ENCODE measurements at regions not wholly inside any gene's neighbourhood (a gene's known extent, or its start where the extent isn't known, plus 50 kb on each side); places are given as distances from the start of the nearest gene placed in this dataset.
"Not testable (repeated sequence)": the region's sequence is repeated elsewhere in the genome, so short reads cannot be mapped to it uniquely, and the experiment has no call there.

DNA sequence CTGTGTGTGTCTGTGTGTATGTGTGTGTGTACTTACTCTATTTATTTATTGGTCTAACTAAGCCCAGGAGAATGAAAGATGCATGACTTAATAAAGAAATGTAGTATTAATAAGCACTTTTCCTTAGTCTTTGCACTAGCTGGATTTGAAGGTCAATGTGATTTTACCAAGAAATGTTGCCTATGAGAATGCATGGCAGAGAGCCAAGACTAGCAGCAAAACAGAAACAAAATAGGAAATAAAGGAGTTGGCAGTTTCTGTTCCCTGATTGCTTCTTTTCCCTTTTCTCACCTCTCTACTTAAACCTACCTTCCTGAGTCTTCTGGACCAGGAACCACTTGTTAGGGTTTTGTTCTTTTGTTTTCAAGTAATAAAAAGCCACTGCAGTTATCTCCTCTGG lies 286.1 kb downstream of the KCTD12 start:
- DNase-seq = no peak

DNA sequence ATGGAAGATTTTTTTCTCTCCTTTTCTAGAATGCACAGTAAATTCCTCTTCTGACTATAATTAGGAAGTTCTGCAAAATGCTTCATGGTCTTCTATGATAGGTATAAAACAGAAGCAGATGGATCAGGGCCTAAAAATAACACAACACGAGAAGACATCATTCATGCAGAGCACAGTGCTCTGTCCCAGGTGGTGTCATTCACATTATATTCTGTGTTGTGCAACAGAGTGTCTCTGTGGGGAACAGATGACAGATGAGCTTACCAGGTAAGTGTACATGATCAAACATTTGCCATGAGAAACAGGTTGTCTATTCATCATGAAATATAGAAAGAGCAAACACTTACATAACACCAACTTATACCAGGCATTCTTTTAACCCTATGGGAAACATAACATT lies 288.3 kb downstream of the KCTD12 start:
- no peak for DNase-seq

DNA sequence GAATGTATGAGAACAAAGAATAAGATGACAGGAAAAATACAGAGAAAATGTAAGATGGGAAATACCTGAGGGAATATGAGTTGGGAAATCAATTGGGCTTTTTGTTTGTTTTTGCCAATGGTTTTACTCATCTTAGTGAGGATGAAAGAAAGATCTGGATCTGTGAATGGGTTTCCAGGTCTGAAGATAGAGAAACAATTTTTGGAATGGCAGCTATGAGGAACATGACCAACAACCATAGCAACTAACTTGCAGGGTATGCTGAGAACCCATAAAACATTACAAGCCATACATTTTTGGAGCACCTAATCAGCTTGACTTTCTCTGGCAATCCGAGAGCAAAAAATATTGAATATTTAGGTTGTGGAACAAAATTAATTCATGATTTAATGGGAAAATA lies 290.0 kb downstream of the KCTD12 start:
- no peak for DNase-seq

DNA sequence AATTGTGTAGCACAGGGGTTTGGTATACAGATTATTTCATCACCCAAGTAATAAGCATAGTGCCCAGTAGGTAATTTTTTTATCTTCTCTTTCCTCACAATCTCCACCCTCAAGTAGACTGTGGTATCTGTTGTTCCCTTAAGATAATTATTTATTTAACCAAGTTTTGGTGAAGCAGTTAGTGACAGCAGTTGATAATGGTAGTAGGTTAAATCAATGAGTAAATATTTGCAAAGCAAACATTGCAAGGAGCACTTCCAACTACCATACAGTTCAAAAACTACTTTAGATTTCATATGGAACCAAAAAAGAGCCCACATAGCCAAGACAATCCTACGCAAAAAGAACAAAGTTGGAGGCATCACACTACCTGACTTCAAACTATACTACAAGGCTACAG lies 291.8 kb downstream of the KCTD12 start:
- DNase-seq = no peak

DNA sequence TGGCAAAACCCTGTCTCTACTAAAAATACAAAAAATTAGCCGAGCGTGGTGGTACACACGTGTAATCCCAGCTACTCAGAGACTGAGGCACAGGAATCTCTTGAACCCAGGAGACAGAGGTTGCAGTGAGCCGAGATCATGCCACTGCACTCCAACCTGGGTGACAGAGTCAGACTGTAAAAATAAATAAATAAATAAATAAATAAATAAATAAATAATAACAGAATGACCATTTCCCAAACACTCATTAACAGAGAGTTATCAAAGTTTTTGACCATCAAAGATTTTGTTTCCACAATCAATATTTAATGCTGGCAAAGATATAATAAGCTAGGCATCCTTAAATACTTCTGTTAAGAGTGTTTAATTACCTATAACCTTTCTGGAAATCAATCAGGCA lies 299.4 kb downstream of the KCTD12 start:
- DNase-seq = no peak

DNA sequence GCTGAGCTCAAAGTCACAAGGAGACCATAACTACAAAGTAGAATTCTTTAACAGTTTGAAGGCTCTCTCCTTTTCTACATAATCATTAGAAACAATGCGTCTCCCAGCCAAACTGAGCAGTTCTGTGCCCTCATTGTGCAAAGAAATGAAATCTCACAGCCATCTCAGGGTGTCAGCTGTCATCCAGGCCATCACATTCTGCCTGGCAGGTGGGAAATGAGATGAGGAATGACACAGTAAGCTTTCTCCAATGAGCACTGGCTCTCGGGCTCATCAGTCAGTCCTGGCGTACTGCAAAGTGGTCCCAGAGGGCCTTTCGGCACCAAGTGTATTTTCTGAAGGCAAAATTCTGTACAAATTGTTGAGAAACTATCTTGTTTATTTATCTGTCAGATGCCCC lies 306.5 kb downstream of the KCTD12 start:
- DNase-seq = no peak

DNA sequence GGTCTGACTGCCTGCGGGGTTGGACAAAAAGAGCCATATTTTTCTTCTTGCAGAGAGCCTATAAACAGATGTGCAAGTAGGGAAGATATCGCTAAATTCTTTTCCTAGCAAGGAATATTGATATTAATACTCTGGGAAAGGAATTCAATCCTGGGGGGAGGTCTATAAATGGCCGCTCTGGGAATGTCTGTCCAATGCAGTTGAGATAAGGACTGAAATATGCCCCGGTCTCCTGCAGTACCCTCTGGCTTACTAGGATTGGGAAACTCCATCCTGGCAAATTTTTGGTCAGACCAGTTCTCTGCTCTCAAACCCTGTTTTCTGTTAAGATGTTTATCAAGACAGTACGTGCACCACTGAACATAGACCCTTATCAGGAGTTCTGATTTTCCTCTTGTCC lies 310.6 kb downstream of the KCTD12 start:
- not testable (repeated sequence) for DNase-seq

DNA sequence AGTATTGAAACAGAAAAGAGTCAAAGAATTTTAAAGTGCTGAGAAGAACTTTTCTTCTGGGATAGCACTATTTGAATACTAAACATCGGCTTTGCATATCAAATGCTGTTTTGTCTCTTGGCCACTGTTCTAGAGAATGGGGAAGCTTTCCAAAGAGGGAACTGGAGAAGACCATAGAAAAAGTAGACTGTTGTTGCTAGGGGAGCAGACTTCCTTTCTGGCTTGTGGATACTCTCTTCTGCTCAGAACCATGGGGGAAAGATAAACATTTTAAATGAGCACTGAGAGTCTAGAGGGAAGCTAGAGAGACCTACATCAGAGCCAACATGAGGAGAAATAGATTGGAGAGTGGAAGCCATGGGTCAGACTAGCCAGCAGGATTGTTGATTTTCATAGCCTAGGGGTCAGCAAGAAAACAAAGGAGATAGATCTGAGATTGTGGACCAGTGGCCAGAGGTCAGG lies 315.7 kb downstream of the KCTD12 start:
- DNase-seq = no peak

DNA sequence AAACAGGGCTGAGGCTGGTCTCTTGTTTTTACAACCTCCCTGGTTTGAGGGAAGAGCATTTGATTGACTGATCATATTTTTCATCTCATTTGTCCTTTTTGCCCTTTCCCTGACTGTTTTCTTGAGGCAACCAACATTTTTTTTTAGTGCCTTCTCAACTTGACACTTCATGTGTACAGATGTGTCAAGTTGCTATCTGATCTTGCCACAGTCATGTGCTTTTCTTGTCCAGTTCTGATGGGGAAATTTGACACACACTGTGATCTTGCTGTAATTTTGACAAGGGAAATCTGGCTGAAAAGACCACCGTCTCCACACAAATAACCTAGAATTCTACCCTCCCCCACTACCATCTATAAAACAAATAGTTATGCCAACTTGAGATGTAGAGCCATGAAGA lies 329.6 kb downstream of the KCTD12 start:
- DNase-seq = no peak

DNA sequence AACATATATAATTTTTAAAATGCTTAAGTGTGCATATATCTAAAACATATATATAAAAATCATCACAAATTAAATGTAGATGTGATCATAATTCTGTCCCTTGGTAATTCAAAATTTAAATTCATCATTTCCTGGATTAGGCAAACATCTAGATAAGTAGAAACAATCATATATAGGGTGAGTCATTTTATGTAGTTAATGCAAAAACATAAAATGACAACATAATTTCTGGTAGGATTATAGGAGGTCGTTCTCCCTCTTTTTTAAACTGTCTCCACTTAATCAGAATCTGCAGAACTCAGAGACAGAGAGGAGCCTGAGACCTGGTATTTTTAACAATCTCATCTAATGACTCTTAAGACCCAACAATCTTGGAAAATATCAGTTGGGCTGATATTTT lies 333.4 kb downstream of the KCTD12 start:
- DNase-seq = no peak

DNA sequence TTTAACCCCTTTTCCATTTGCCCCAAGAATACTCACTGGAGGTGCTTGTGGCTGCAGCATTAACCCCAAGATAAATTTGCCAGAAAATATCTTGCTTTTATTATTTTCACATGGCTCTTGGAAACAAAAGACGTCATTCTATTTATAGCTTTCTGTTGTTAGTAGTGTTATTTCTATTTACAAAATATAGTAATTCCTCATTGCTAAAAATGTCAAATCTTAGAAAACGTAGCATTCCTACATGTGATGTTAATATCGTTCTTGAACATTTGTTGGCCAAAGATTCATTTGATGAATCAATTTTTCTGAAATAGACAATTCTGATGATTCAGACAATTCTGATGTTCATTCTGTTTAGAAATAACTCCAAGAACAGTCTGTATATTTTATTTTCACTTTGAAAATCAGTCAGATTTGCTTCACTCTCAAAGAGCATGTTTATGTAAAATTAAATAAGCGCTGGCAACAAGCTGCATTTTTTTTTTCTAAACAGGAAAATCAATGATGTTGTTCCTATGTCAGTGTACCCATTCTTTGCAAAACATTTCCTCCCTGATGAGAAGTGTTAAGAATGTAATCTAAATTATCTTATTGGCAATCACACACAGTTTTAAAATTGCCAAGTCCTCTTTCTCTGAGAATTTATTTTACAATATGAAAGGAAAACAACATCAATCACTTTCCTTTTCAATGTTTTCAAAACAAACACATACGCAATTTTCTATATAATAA lies 334.0 kb downstream of the KCTD12 start:
- DNase-seq = no peak

DNA sequence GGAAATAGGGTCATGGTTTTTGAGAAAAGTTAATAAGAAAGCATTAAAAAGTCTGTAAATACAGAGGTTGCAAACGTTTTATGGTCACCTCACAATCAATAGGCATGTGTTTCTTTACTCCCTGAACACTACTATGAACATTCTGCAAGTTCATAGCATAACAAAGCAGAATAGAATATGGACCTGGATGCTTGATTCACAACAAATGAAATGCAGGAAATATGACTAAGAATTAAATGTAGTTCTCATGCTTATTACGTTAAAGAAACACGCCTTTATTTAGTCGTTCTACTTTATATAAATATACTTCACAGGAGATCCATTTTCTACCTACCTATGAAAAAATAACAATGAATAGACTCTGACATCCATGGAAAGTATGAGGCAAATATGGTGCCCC lies 344.0 kb downstream of the KCTD12 start:
- no peak for DNase-seq

DNA sequence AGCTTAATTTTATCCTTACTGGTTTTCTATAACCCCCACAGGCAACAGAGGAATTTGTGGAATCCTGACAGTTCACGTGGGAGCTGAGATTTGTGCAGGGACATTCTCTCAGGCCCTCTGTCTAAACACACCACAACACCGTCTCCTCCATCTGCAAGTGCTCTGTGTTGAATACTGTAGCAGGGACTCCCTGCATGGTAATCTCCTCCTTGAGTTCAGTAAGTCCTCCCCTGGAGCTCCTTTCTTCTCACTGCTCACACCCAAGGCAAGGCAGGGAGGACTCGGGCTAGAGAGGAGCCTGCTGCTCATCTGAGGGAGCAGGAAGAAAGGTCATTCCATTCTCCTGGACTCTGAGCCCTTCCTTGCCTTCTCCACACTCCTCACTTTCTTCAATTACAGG lies 348.2 kb downstream of the KCTD12 start:
- no peak for DNase-seq

DNA sequence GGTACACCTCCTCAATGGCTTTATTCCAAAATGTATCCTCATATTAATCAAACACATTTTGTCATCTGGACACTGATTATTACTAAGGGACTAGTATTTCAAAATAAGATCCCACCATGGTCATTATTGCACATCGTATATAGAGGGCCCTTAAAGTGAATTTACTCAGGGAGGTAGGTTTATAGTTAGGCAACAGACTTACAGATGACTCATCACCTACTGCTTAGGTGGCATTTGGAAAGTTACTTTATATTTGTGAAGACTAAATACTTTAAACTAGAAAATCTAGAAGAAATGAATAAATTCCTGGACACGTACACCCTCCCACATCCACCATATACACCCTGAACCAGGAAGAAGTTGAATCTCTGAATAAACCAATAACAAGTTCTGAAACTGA lies 353.0 kb downstream of the KCTD12 start:
- no peak for DNase-seq

DNA sequence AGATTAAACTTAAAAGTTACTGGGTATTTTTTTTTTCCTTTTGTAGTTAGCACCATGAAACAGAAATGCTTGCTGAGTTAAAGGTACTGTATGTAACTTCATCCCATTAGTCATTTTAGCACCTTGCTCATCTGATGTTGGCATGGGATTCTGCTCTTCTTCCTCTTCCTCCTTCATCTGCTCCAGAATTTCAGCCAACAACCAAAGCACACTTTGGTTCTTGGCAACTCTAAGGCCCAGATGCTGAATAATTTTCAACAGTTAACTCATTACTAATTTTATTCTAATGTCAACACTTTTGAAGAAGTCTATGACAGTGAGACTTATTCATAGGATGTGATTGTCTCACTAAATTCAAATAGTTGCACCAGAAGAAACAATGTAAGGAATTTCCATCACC lies 359.2 kb downstream of the KCTD12 start:
- DNase-seq = no peak

DNA sequence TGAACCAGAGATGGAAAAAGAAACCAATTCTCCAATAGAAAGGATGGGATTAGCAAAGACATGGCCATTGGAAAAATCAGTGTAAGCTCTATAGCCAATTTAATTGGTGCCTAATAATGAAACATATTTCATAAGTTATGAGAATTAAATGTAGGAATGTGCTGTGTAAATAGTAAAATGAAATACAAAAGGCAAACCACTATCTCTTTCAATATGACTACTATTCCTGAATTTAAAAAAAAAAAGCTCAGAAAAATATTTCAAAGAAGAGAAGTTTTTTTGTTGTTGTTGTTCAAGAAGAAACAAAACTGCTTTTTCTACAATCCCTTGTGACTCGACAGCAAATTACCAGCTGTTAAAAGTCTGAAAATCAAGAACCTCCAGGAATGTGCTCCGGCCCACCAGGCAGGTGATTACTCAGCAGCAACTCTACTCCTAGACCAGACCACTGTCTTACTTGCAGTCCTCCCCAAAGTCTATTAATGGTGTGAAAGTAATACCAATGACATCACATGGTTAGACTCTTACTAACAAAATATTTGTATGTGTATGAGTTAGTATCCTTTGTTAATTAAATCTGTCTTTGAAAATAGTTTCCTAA lies 362.4 kb downstream of the KCTD12 start:
- no peak for DNase-seq

DNA sequence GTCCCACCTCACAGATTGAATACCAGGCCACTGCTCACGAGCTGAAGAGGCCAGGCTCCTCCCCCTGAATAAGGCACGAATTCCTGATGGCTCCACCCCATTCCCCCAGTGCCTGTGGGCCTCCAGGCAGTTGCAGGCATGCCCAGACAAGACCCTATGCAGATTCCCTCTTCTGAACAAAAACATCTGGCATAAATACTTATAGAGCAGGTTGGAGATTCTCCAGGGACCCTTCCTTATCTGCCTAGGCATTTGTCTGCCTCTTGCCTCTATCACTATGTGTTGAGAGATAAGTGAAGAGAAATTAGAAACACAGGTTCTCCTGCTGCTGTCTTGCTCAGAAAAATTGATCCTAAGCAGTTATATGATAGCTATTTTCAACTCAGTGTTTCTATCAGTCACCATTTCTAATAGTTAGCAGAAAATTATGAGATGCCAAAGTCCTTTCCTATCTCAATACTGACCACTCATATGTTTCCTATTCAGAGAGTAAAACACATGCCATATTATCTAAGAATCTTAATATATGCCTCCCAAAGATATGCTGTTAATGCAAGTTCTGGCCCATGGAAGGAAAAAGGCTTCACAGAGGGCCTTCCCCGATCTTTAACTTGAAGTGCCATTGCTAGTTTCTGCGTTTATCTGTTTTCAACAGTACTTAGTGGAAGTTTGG lies 364.0 kb downstream of the KCTD12 start:
- DNase-seq = no peak

DNA sequence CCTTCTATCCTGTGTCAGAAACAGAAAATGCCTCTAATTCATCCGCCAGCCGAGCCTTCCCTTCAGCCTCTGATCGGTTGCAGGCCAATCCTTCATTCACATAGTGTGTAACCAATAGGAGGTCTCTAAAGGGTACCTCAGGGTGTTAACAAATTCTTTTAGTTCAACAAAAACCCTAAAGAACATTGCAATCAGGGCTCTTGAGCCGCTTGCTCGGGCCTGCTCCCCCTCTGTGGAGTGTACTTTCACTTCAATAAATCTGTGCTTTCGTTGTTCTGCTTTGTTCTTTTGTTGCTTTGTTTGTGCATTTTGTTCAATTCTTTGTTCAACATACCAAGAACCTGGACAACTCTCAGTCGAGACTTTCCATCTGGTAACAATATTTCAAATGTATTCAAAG lies 366.5 kb downstream of the KCTD12 start:
- no peak for DNase-seq

DNA sequence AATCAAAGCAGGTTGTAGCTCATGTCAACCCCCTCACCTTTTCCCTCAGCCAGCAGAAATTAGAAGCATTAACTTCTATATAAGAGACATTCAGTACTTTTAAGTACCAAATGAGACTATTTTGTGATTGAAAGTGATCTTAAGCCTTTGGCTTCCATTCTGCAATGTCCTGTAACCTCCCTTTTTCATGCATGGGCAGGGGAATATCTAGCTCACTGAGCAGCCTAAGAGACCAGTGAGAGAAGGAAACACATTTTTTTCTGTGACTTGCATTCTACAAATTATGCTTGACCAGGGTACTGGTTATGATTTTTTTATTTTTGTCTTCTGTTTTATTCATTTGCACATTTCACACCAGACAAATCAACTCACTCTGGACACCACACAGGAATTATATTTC lies 369.6 kb downstream of the KCTD12 start:
- DNase-seq = no peak

DNA sequence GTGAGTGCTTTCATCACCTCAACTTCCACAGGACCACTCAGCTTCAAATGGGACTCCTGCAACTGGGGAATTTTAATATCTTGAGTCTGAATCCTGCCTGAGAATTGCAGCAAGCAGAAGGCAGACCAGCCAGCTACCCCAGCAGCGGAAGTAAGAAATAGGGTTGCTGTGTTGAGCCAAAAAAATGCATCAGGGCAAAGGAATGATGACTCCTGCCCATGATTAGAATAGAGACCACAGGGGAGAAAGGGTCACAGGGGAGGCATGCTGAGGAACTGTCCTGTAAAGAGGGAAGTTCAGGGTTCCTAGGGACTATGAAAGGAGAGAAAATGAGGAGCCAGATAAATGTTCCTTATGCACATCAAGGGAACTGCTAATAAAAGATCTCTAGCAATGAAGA lies 370.2 kb downstream of the KCTD12 start:
- DNase-seq = no peak

DNA sequence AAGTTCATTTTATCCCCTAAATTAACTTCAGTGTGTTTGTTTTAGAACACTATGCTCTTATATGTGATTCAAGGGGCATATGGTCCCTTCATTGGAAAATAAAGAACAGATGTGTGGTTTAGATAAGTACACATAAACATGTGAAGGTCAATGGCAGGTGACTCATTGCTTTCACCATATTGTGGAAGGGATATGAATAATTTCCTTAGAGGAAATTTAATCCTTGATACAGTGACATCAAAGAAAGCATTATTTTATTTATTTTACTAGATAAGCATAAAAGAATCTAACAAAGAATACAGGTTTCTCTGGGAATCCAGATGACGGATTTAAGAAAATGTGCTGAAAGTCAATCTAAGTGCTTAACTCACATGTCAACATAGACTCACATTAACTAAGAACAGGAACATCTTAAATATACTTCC lies 373.5 kb downstream of the KCTD12 start:
- DNase-seq = no peak

DNA sequence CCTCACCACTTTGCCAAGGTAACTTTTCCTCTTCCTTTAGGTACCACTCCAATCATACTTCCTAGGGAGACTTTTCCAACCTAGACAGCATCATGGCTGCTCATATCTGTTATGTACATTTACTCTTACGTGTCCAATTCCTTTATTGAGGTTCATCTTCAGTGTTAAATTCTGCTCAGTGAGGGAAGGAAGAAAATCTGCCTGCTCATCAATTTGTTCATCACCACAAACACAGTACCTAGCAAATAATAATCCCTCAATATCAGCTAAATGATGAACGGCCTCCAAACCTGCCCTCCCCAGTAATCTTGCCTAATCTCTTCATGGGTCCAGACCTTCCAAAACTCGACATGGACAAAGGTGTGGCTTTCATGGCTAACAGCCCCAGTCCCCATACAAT lies 380.8 kb downstream of the KCTD12 start:
- no peak for DNase-seq

DNA sequence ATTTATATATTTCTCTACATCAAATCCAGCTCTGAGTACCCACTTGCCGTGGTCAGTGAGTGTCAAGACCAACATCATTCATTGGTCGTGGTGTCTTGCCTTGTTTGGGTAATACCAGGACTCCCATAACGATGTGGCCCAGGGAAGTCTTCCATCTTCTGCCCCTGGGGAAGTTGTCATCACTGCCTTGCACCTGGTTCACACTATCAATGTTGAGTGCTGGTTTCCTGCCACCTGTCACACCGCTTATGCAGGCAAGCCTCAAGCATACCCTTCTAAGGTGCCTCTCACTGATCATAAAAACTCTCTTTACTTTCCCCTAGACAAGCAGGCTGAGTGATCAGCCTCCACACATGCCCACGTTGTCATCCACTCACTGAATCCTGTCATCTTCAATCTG lies 382.4 kb downstream of the KCTD12 start:
- no peak for DNase-seq

DNA sequence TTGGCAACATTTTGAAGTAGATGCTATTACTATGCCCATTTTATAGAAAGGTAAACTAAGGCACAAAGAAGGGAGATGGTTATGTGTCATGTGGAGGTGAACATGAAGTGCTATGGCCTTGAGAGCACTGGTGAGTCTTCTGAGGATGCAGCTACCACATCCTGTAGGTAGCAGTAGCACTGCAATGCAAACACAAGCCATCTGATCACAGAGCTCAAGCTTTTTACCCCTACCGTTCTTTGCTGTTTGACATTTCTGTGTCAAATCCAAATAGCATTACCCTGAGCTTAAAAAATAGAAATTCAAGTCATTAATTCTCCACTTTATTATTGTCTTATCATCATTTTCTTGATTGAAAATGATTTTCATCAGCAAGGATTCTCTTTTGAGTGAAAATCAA lies 382.9 kb downstream of the KCTD12 start:
- no peak for DNase-seq

DNA sequence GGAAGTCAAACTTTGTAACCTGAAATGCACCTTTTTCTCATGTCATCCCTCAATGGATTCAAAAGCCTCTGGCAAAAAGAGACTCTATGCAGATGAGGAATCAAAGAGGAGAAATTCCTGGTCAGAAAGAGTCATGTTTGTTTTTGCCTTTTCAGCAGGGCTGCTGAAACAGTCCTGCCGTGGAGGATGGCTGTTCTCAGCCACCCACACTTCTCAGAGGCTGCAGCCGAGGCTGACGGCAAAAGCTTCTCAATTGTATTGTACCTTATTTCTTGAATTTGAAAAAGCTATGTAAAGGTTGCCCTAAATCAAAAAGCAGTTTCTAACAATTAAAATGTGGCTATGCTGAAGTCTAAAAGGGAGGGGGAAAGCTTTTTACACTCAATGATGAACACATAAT lies 385.3 kb downstream of the KCTD12 start:
- no peak for DNase-seq

All from activated CD8-positive, alpha-beta memory T cell treated with anti-CD3 and anti-CD28 coated beads, Interleukin-2, amount 50 U/mL, for 4 hours (primary cell).